NCI-H510A (cell line): ENCODE measurements at regions not wholly inside any gene's neighbourhood (a gene's known extent, or its start where the extent isn't known, plus 50 kb on each side); places are given as distances from the start of the nearest gene placed in this dataset.

Source experiments
- DNase-seq: peaks from one replicate; lab custom pipeline; 2025; lab: John Stamatoyannopoulos, UW

GRCh38 chr12:130216031-130216430 is 53.8 kb downstream of the FZD10 start:
- DNase-seq: no peak

GRCh38 chr12:130218682-130219081 is 56.4 kb downstream of the FZD10 start:
- DNase-seq: no peak

- DNase-seq: no peak
Observed at GRCh38 chr12:130219929-130220705, 57.9 kb downstream of the FZD10 start.

GRCh38 chr12:130220706-130221100 is 58.4 kb downstream of the FZD10 start:
- no peak for DNase-seq

GRCh38 chr12:130222519-130223218 is 60.4 kb downstream of the FZD10 start:
- DNase-seq: no peak

- no peak for DNase-seq
Observed at GRCh38 chr12:130223767-130224244, 61.5 kb downstream of the FZD10 start.

GRCh38 chr12:130224613-130225012 is 62.3 kb downstream of the FZD10 start:
- no peak for DNase-seq

GRCh38 chr12:130225347-130225746 is 63.1 kb downstream of the FZD10 start:
- DNase-seq: no peak

- DNase-seq: no peak
Observed at GRCh38 chr12:130226126-130226525, 63.9 kb downstream of the FZD10 start.

- DNase-seq: no peak
Observed at GRCh38 chr12:130226771-130227170, 64.5 kb downstream of the FZD10 start.

GRCh38 chr12:130227641-130228040 is 65.4 kb downstream of the FZD10 start:
- no peak for DNase-seq

GRCh38 chr12:130236446-130236845 is 74.2 kb downstream of the FZD10 start:
- no peak for DNase-seq

GRCh38 chr12:130240831-130241590 is 78.7 kb downstream of the FZD10 start:
- no peak for DNase-seq

- DNase-seq: no peak
Observed at GRCh38 chr12:130242506-130242905, 80.2 kb downstream of the FZD10 start.

GRCh38 chr12:130245251-130245650 is 83.0 kb downstream of the FZD10 start:
- DNase-seq: no peak

- DNase-seq: no peak
Observed at GRCh38 chr12:130246560-130246959, 84.3 kb downstream of the FZD10 start.

GRCh38 chr12:130247634-130248237 is 85.5 kb downstream of the FZD10 start:
- DNase-seq: no peak

GRCh38 chr12:130249376-130249775 is 87.1 kb downstream of the FZD10 start:
- no peak for DNase-seq

- DNase-seq: no peak
Observed at GRCh38 chr12:130251236-130251780, 86.4 kb upstream of the PIWIL1 start.

- DNase-seq: no peak
Observed at GRCh38 chr12:130253866-130254265, 83.8 kb upstream of the PIWIL1 start.

- DNase-seq: peak; percentile 73
Observed at GRCh38 chr12:130254461-130255276, 83.0 kb upstream of the PIWIL1 start.
